HG02973 (cell line): ENCODE measurements at regions not wholly inside any gene's neighbourhood (a gene's known extent, or its start where the extent isn't known, plus 50 kb on each side); places are given as distances from the start of the nearest gene placed in this dataset.

Experiments used
- ATAC-seq: cut with Tn5 transposase; IDR thresholded peaks from one replicate; pipeline ENCODE4 v1.9.1; 2021; ENCODE audit warnings: moderate library complexity; ENCODE audit not compliant: unreplicated experiment

DNA sequence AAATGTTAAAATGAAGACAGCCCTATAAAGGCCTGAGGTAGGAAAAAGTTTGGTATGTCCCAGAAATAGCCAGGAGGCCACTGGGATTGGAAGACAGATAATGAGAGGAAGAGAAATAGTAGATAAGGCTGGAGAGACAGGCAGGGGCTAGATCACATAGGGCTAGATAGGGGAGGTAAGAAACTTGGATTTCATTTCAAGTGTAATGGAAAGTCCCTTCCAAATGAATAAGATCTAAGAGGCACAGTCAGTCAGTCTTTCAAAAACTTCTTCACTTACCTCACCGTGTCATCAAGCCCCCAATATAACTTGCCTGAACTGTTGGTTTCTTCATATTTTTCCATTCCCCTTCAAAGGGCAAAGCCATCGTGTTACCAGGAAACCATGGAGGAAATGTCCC lies 121.8 kb downstream of the SPCS3 start:
- no peak for ATAC-seq

DNA sequence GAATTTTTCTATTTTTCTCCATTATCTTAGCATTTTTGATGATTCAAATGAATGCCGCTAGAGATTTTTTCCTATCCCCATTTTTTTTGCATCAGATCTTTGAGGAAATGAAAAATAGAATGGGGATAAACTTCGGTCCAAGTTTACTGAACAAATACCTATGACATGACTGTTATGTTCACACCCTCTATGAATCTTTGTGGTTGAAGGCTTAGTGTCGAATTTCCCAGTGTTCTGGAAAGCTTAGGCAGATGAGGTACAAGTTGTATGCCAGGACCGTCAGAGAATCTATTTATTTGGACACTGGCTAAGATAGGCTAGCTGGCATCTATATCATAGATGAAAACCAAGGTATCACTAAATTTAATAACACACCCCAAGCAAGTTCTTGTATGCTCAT lies 123.4 kb downstream of the SPCS3 start:
- ATAC-seq: no peak

DNA sequence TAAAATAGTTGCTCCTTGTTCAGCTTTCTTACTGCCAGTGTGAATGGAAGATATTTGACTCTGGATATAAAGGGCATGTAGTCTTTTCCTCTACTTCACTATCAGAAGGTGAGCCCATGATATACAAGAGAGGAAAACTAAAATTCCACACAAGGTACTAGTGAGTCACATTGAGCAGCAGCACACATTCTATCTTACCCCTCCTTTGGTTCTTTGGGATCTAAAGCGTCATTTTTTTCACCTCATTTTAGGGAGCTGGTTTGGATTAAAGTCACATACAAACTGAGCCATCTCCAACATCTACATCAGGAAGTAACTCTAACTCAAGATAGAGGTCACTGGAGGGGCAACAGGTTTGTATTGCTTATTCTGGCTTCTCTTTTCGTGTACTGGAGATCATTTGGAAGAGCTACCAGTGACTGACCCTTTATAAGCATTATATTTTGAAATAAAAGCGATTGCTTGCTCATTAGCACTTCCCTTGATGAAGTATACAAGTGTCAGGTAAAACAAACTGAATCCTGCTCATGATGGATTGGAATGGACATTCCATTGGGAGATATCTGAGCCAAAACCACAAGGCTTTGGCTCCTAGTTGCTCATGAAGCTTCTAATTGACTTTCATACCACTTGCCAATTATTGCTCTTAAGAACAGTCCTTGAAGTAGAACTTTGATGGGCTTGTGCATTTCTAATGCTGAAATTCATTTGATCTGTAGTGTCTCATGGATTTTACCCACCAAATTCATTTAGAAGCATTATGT lies 124.1 kb downstream of the SPCS3 start:
- no peak for ATAC-seq

GRCh38 chr4:176444741-176445140 lies 125.0 kb downstream of the SPCS3 start:
- ATAC-seq: no peak

DNA sequence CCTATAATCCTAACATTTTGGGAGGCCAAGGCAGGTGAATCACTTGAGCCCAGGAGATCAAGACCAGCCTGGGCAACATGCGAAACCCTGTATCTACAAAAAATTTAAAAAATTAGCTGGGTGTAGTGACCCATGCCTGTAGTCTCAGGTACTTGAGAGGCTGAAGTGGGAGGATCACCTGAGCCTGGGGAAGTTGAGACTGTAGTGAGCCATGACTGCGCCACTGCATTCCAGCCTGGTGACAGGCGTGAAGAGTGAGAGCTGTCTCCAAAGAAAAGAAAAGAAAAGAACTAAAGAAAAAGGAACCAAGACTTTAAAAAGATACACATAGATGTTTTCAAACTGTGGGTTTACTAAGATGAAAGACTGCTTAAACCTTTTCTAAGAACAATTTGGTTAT lies 129.0 kb downstream of the SPCS3 start:
- ATAC-seq: no peak

DNA sequence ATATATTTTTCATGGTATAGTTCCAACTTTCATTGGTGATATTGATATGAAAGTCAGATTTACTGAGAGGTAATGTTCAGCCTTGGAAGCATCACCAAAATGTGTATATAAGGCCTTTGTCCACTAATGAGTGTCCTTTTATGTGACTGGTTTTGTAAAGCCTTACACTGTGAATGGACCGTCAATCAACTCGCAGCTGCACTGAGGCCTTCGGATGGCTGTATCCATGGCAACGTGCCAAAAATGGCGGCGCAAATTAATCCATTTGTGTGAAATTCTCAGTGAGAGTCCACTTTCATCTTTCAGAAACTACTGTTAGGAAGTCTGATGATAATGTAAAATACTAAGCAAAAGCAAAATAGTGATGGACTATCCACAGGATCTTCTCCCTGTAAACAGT lies 131.7 kb downstream of the SPCS3 start:
- no peak for ATAC-seq

DNA sequence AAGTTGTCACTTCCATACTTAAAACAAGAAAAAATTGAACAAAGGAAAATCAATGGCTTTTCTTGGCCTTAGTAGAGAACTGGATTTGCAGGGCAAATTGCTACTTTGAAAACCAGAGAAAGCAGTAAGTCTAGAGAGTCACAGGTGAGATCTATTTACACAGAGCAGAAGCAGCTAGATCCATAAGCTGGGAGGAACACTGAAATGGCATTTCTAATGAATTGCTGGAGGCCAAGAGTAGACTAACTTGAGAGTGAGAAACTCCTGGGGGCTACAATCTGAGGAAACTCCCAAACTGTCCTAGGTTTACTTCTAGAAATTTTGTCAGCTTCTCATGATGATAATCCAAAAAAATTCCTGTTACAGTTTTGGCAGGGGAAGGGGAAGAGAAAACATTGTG lies 133.3 kb downstream of the SPCS3 start:
- no peak for ATAC-seq

DNA sequence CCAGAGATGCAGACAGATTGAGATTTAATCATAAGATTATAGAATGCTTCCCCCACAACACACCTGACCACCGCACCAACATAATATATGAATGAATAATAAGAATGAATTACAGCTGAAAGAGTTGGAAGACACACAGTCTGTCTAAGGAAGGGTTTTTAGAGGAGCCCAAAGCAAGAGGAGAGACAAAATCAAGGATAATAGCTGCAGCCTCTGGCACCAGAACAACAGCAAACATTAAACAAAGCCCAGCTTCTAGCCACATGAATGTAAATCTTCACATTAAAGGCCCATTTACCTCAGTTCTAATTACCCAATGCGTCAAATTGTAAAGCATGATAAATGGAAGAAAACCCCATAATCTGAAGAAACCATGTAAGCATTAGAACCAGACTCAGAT lies 133.9 kb downstream of the SPCS3 start:
- no peak for ATAC-seq

- ATAC-seq: peak; percentile 100
These were observed 145.0 kb downstream of the SPCS3 start for GRCh38 chr4:176464748-176465147.

DNA sequence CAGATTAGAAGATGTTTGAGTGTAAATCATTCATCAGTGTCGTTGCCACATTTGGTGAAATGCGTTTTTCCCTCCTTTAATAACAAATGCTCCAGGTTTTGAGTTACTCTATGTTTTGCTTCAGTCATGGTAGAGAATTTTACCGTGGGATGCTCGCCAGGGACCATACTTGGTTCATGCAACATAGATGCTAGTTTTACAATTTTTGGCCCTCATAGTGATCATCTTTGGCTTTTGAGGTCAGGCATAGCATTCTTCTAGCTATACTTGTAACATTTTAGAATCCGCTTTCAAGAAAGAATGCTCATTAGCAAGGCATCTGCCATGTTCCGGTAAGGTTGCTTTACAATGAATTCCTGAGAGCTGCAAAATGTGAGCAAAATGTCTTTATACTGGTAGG lies 147.2 kb downstream of the SPCS3 start:
- no peak for ATAC-seq

DNA sequence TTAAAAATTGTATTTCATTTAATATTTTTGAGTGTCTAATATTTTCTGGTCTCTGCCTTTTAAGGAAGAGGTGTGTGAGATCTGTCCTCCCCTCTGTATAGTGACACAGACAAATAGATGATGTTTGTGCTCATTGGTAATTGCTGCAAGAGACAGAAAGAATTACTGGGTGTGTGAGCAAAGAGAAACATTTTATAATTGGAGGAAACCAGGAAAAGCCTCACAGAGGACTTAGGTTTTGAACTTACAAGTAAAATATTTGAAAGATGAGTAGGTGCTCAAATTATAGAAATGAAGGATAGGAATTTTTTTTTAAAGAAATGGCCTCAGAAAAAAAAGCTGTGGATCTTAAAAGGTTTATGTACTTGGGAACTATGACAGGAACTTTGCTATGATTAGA lies 149.8 kb downstream of the SPCS3 start:
- no peak for ATAC-seq

DNA sequence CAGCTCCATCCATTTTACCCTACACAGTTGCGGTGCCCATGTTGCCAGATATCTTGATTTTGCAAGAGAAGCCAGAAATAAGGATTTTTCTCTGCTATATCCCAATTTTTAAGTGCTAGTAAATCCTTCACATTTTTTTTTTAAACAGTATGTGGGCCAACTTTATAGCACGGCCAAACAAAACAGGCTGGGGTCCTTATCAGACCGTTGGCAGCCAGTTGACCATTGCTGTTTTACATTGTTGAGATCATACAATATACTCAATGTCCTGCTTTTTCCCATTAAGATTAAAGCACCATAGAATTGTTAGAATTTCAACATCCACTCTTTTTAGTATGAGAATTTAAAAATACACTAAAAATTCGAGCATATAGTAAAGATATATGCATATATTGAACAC lies 150.9 kb downstream of the SPCS3 start:
- no peak for ATAC-seq

DNA sequence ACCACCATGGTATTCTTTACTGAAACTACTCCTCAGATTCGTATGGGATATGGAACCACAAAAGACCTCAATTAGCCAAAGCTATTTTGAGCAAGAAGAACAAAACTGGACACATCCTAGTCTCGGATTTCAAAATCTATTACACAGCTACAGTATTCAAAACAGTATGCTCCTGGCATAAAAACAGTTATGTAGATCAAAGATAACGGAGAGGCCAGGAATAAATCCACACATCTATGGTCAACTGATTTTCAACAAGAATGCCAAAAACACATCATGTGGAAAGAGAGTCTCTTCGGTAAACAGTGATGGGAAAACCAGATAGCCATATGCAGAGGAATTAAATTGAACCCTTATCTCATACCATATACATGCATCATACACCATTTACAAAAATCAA lies 155.3 kb downstream of the SPCS3 start:
- no peak for ATAC-seq

- ATAC-seq: no peak
These were observed 158.3 kb downstream of the SPCS3 start for GRCh38 chr4:176478076-176478475.

- ATAC-seq: peak; percentile 72
These were observed 160.0 kb downstream of the SPCS3 start for GRCh38 chr4:176479767-176480166.

- no peak for ATAC-seq
These were observed 163.2 kb downstream of the SPCS3 start for GRCh38 chr4:176482972-176483371.

DNA sequence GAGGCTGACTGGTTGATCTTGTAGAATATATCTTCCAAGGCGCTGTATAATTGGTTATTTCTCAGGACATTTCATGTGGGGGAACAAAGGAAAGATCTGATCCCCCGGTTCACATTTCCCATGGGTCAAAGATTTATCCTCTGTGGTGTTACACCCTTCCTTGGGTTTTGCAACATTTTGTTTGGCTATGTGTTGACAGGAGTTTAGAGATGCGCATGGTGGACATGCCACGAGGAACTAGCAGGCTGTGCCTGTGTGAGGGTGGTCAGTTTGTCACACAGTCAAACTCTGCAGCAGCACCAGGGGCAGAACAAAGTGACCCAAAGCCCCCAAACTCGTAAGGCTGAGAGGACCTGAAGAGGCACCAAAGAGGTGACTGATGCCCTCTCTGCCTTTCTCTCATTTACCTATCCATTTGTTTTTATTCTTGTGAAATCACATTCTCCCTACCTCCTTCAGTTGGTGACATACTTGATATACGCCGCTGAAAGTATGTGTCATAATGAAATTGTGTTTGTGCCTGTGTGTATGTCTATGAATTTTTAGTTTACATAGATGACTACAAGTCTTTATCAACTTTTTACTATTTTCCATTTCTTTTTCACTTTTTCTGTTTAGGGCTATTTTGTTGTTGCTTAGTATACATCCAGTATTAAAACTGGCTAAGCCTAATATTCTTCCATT lies 164.7 kb downstream of the SPCS3 start:
- ATAC-seq: no peak

DNA sequence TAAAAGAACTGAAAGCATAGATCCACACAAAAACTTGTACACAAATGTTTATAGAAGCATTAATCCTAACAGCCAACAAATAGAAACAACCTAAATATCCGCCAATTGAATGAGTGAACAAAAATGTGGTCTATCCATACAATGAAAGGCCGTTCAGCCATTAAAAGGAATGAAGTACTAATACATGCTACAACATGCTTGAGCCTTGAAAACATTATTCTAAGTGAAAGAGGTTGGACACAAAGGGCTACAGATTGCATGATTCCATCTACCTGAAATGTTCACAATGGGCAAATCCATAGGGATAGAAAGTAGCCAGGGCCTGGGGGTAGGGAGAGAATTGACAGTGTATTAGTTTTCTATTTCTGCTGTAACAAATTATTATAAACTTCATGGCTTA lies 169.2 kb downstream of the SPCS3 start:
- ATAC-seq: no peak

DNA sequence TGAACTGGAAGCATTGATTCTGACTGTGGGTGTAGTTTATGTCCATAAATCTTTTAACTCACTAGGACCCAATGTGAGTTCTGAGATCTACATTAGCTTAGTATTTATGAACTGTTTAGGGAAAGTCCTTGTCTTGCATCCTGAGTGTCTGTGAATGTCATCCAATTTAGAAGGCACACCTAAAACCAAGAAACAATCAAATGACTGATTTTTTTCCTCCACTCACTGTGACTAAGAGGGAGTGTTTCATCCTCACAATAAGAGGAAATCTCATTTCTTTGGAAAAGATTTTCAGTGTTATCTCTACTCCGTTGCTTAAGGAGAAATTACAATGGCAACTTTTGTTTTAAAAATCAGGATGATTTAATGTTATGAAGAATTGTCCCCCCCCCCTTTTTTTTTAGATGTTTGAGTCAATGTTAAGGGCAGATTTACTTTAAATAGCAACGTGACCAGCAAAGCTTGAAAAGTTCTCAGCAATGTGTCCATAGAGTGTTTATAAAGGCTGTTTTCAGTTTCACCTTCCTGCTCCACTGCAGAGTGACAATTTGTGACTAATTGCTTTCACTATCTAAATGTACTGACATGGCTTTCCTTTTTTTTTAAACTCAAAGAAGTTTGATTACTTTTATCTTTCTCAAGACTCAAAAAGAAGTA lies 173.0 kb downstream of the SPCS3 start:
- peak; percentile 100 for ATAC-seq

DNA sequence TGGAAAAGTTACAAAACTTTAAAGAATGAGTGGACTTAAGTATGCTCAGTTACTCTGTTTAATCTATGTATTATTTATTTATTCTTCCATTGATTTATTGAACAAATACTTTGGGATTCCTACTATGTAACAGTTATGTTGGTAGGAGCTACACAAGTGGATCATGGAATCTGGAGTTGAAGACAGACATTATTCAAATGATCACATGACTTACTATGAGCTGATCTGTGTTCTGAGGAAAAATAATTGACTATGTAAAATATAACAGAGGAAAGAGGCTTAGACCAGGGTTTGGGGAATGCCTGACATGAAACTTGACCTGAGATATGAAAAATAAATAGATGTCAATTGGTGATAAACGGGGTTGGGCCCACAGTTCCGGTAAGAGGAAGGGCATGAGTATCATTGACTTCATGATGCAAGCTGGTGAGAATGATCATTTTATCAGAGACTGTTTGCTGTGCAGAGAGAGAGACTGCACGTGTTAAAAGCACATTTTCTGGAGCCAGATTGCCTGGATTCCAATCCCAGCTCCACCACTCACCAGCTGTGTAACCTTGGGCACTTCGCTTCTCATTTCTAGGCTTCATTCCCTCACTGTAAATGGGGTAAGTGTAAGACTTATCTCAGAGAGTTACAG lies 179.0 kb downstream of the SPCS3 start:
- no peak for ATAC-seq

- no peak for ATAC-seq
These were observed 179.8 kb downstream of the SPCS3 start for GRCh38 chr4:176499518-176499917.

- ATAC-seq: no peak
These were observed 181.1 kb downstream of the SPCS3 start for GRCh38 chr4:176500894-176501293.
